ENCODE measurements at regions not wholly inside any gene's neighbourhood (a gene's known extent, or its start where the extent isn't known, plus 50 kb on each side); places are given as distances from the start of the nearest gene placed in this dataset.

DNA sequence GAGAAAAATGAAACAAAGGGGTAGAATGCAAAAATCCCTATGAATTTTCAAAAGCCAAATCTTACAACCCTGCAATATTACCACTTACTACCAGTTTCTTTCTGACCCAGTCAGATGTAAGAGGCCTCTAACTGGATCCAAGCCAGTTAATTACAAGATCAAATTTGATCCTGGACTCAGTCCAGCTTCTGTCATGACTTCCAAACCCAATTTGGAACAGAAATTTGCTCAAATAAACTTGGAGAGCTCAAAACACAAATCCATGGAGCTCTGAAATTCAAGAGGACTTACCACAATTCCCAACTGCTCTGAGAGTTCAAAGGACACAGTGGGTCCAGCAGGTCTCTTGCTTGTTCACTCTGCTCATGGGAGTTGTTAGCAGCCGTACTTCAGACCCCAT lies 1271.7 kb upstream of the SLC39A10 start:
- ChIA-PET CTCF (no interaction called here), SMC1A (ENCODE audit: uncharacterized antibody, unreplicated experiment) (interaction anchor here (1.1 kb wide), 1 partner anchor 204 kb away, joined by 3 read pairs; no protein-coding TSS in a partner anchor)
- WGBS (ENCODE audit: insufficient coverage, insufficient replicate concordance, low lambda C conversion rate, missing lambda C conversion rate) = 0% methylated on average over 1 of the region's 1 CpG

More for the DNA sequence above, 1271.7 kb upstream of the SLC39A10 start:
- RAD21 ChIA-PET (ENCODE audit: unreplicated experiment) = no interaction called here
- no peak for FAIRE-seq
- TF ChIP-seq NFYA (IDR thresholded peaks at IDR 0.05; ENCODE audit: borderline replicate concordance, low read depth, low read length) = no peak
- no peak for TF ChIP-seq PAX8 (IDR thresholded peaks at IDR 0.05)
- TF ChIP-seq, protein P1, sequence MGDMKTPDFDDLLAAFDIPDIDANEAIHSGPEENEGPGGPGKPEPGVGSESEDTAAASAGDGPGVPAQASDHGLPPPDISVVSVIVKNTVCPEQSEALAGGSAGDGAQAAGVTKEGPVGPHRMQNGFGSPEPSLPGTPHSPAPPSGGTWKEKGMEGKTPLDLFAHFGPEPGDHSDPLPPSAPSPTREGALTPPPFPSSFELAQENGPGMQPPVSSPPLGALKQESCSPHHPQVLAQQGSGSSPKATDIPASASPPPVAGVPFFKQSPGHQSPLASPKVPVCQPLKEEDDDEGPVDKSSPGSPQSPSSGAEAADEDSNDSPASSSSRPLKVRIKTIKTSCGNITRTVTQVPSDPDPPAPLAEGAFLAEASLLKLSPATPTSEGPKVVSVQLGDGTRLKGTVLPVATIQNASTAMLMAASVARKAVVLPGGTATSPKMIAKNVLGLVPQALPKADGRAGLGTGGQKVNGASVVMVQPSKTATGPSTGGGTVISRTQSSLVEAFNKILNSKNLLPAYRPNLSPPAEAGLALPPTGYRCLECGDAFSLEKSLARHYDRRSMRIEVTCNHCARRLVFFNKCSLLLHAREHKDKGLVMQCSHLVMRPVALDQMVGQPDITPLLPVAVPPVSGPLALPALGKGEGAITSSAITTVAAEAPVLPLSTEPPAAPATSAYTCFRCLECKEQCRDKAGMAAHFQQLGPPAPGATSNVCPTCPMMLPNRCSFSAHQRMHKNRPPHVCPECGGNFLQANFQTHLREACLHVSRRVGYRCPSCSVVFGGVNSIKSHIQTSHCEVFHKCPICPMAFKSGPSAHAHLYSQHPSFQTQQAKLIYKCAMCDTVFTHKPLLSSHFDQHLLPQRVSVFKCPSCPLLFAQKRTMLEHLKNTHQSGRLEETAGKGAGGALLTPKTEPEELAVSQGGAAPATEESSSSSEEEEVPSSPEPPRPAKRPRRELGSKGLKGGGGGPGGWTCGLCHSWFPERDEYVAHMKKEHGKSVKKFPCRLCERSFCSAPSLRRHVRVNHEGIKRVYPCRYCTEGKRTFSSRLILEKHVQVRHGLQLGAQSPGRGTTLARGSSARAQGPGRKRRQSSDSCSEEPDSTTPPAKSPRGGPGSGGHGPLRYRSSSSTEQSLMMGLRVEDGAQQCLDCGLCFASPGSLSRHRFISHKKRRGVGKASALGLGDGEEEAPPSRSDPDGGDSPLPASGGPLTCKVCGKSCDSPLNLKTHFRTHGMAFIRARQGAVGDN (IDR thresholded peaks at IDR 0.05) = no peak
- TF ChIP-seq GATAD2B (conservative IDR thresholded peaks at IDR 0.05; ENCODE audit: low read depth) = no peak
- TF ChIP-seq CHD2 (IDR thresholded peaks at IDR 0.05; ENCODE audit: borderline replicate concordance, low read depth, low read length) = no peak
- TF ChIP-seq, protein P2, sequence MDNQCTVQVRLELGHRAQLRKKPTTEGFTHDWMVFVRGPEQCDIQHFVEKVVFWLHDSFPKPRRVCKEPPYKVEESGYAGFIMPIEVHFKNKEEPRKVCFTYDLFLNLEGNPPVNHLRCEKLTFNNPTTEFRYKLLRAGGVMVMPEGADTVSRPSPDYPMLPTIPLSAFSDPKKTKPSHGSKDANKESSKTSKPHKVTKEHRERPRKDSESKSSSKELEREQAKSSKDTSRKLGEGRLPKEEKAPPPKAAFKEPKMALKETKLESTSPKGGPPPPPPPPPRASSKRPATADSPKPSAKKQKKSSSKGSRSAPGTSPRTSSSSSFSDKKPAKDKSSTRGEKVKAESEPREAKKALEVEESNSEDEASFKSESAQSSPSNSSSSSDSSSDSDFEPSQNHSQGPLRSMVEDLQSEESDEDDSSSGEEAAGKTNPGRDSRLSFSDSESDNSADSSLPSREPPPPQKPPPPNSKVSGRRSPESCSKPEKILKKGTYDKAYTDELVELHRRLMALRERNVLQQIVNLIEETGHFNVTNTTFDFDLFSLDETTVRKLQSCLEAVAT (IDR thresholded peaks at IDR 0.05) = no peak
- no peak for TF ChIP-seq ETV6 (conservative IDR thresholded peaks at IDR 0.05 in 1 of 2, IDR thresholded peaks at IDR 0.05 in 1 of 2; ENCODE audit: borderline replicate concordance in 1 of 2, low read depth in 1 of 2)
- no peak for TF ChIP-seq SPI1 (IDR thresholded peaks at IDR 0.05; ENCODE audit: borderline replicate concordance, insufficient read depth, low read depth, low read length)
- TF ChIP-seq JUNB (IDR thresholded peaks at IDR 0.05) = no peak
- no peak for TF ChIP-seq RAD51 (IDR thresholded peaks at IDR 0.05)
- no peak for TF ChIP-seq POLR2A (IDR thresholded peaks at IDR 0.05; ENCODE audit: low read depth, low read length)
- no peak for TF ChIP-seq MTA2 (IDR thresholded peaks at IDR 0.05; ENCODE audit: low read depth)
- no peak for TF ChIP-seq ESRRA (IDR thresholded peaks at IDR 0.05; ENCODE audit: low read length)
- no peak for TF ChIP-seq NR2C1 (IDR thresholded peaks at IDR 0.05)
- TF ChIP-seq KLF5 (IDR thresholded peaks at IDR 0.05; ENCODE audit: partially characterized antibody) = no peak
- no peak for TF ChIP-seq YBX1 (IDR thresholded peaks at IDR 0.05)
- H3K27ac ChIP-seq (ENCODE audit: control insufficient read depth, insufficient read depth) = no peak overlapping the region
- H2AFZ ChIP-seq (ENCODE audit: control insufficient read depth, low read depth, low read length) = no peak overlapping the region
- no peaks in the 10 kb centered on the region for H3K4me1 ChIP-seq (ENCODE audit: control insufficient read depth, insufficient read depth, low read length)
- no peak for ATAC-seq
- no peak overlapping the region for H3K4me3 ChIP-seq
- H3K9me3 ChIP-seq (replicated peaks; ENCODE audit: control insufficient read depth, insufficient read depth, low read length) = no peaks in the 10 kb centered on the region; the same call in 2 of the 3 replicates
- no peak for DNase-seq (ENCODE audit: low read depth, low spot score)
- no TSS peak for BruUV-seq (replicated peaks)
- POLR2A ChIA-PET = no interaction called here
- no peak overlapping the region for H3K4me2 ChIP-seq (ENCODE audit: control insufficient read depth, insufficient read depth)
- intact Hi-C loops (cut with micrococcal nuclease; ENCODE audit: unreplicated experiment) = no loop called here
- H3K9ac ChIP-seq (ENCODE audit: control insufficient read depth, insufficient read depth, low read length) = no peak overlapping the region
- no peaks in the 10 kb centered on the region for H3K27me3 ChIP-seq (replicated peaks in 1 of 2; ENCODE audit: control insufficient read depth in 2 of 2, insufficient read depth in 2 of 2, low read length in 1 of 2)
- in situ Hi-C loops (cut with MboI) = no loop called here
- no peaks in the 10 kb centered on the region for H4K20me1 ChIP-seq (ENCODE audit: control insufficient read depth, insufficient read depth)
- no peaks in the 10 kb centered on the region for H3K79me2 ChIP-seq (ENCODE audit: control insufficient read depth, insufficient read depth, low read length)
- no peaks in the 10 kb centered on the region for H3K36me3 ChIP-seq (ENCODE audit: control insufficient read depth in 2 of 2, insufficient read depth in 2 of 2, low read length in 1 of 2)

Data from GM12878 (cell line).